GM06990 (cell line): ENCODE measurements at regions not wholly inside any gene's neighbourhood (a gene's known extent, or its start where the extent isn't known, plus 50 kb on each side); places are given as distances from the start of the nearest gene placed in this dataset.

ENCODE experiments used
- DNase-seq: peaks from one replicate; pipeline ENCODE4 v3.0.0-alpha.2; 2011; ENCODE audit not compliant: insufficient read length; ENCODE audit errors: extremely low read depth
- H3K27me3 ChIP-seq: replicated peaks from 2 replicates; pipeline ENCODE4 v1.6.0; 2011; ENCODE audit warnings: low read length; ENCODE audit not compliant: control insufficient read depth, insufficient read depth
- H3K36me3 ChIP-seq: 2 replicates; pipeline ENCODE4 v1.5.1; 2011; ENCODE audit warnings: low read length; ENCODE audit not compliant: control insufficient read depth, insufficient read depth
- H3K4me3 ChIP-seq: replicated peaks from 2 replicates; pipeline ENCODE4 v1.5.1; 2011; ENCODE audit warnings: low read depth, mild to moderate bottlenecking, control low read depth, low read length
- CTCF ChIP-seq: IDR thresholded peaks from 2 replicates; pipeline ENCODE4 v1.5.1; 2011; ENCODE audit warnings: low read length, control low read depth, mild to moderate bottlenecking, inconsistent platforms; ENCODE audit not compliant: insufficient read depth, poor library complexity, severe bottlenecking

GRCh38 chr15:62818691-62819090, 223.9 kb upstream of the TPM1 start:
- Histone ChIP-seq H3K36me3 (no peaks in the 10 kb centered on the region), H3K4me3 (no peak overlapping the region), H3K27me3 (no peaks in the 10 kb centered on the region)
- no peak for TF ChIP-seq CTCF
- DNase-seq = no peak

- H3K4me3 ChIP-seq = no peak overlapping the region
- TF ChIP-seq CTCF = no peak
- H3K27me3 ChIP-seq = peaks cover 2% of the 10 kb centered on the region; the same call in 1 of the 2 replicates
- no peak for DNase-seq
- no peaks in the 10 kb centered on the region for H3K36me3 ChIP-seq
These were observed 221.0 kb upstream of the TPM1 start for GRCh38 chr15:62821384-62822131.

GRCh38 chr15:62822228-62822627, 220.3 kb upstream of the TPM1 start:
- Histone ChIP-seq H3K36me3 (no peaks in the 10 kb centered on the region), H3K4me3 (no peak overlapping the region), H3K27me3 (peaks cover 2% of the 10 kb centered on the region; the same call in 1 of the 2 replicates)
- no peak for DNase-seq
- TF ChIP-seq CTCF = no peak

- Histone ChIP-seq H3K27me3 (peaks cover 2% of the 10 kb centered on the region; the same call in 1 of the 2 replicates), H3K4me3 (no peak overlapping the region), H3K36me3 (no peaks in the 10 kb centered on the region)
- TF ChIP-seq CTCF = no peak
- DNase-seq = no peak
These were observed 219.0 kb upstream of the TPM1 start for GRCh38 chr15:62823561-62823960.

- TF ChIP-seq CTCF = no peak
- DNase-seq = no peak
- Histone ChIP-seq H3K4me3 (no peak overlapping the region), H3K27me3 (peaks cover 2% of the 10 kb centered on the region; the same call in 1 of the 2 replicates), H3K36me3 (no peaks in the 10 kb centered on the region)
These were observed 218.2 kb upstream of the TPM1 start for GRCh38 chr15:62824111-62825015.
